Naive thymus-derived CD4-positive, alpha-beta T cell (primary cell): ENCODE measurements at regions not wholly inside any gene's neighbourhood (a gene's known extent, or its start where the extent isn't known, plus 50 kb on each side); places are given as distances from the start of the nearest gene placed in this dataset.
"Not testable (repeated sequence)": the region's sequence is repeated elsewhere in the genome, so short reads cannot be mapped to it uniquely, and the experiment has no call there.

Experiments used
- ATAC-seq: fragments of 150-1000 bp; cut with Tn5 transposase; 2 replicates; pipeline ENCODE4 v1.10.0; 2021; ENCODE audit warnings: mild to moderate bottlenecking, moderate library complexity
- CTCF ChIA-PET: fragments of 350-600 bp; sonication (Branson Sonifier 250); formaldehyde crosslinking; loops from one replicate; lab custom pipeline; 2021; ENCODE audit warnings: antibody characterized with exemption; lab: Charles Lee
- POLR2A ChIA-PET: fragments of 350-600 bp; sonication (Branson Sonifier 250); formaldehyde crosslinking; loops from one replicate; lab custom pipeline; 2021; ENCODE audit warnings: antibody characterized with exemption, inconsistent platforms; lab: Charles Lee
- DNase-seq, 9 donors: peaks; one replicate each; pipeline versions ENCODE4 v3.0.0 to v3.0.0-alpha.2; 2020 to 2022; ENCODE audit warnings: mixed read lengths in 1 of 9
- H3K27ac ChIP-seq: one replicate; pipeline ENCODE4 v1.7.0; 2013; ENCODE audit warnings: mild to moderate bottlenecking, low read depth, low read length, moderate library complexity
- H3K27me3 ChIP-seq, 2 donors: one replicate each; pipeline ENCODE4 v1.7.0; 2013; ENCODE audit warnings: low read length in 2 of 2, mild to moderate bottlenecking in 2 of 2, moderate library complexity in 2 of 2; ENCODE audit not compliant: control insufficient read depth in 2 of 2, insufficient read depth in 2 of 2
- H3K36me3 ChIP-seq, 3 experiments: 1 replicate in 2 of 3; 2 replicates in 1 of 3; pipeline ENCODE4 v1.7.0; 2013; ENCODE audit warnings: low read length in 3 of 3, mild to moderate bottlenecking in 3 of 3, moderate library complexity in 1 of 3; ENCODE audit not compliant: insufficient read depth in 3 of 3, control insufficient read depth in 2 of 3
- H3K4me1 ChIP-seq, 2 donors: one replicate each; pipeline ENCODE4 v1.7.0; 2013; ENCODE audit warnings: low read length in 2 of 2, mild to moderate bottlenecking in 2 of 2, moderate library complexity in 1 of 2; ENCODE audit not compliant: control insufficient read depth in 2 of 2, insufficient read depth in 2 of 2
- H3K4me3 ChIP-seq: 2 replicates; pipeline ENCODE4 v1.7.0; 2013; ENCODE audit warnings: mild to moderate bottlenecking, low read length
- H3K9me3 ChIP-seq, 3 experiments: 1 replicate in 2 of 3; 2 replicates in 1 of 3; pipeline ENCODE4 v1.7.0; 2013; ENCODE audit warnings: low read length in 3 of 3; ENCODE audit not compliant: control insufficient read depth in 2 of 3
- H3K27ac Mint-ChIP-seq, 9 donors: one replicate each; pipeline ENCODE4 v1.8.0; 2020 to 2022; ENCODE audit warnings: mixed read lengths in 9 of 9, mild to moderate bottlenecking in 8 of 9, moderate library complexity in 5 of 9, inconsistent platforms in 2 of 9
- H3K27me3 Mint-ChIP-seq, 5 donors: one replicate each; pipeline ENCODE4 v1.8.0; 2021 to 2022; ENCODE audit warnings: mixed read lengths in 5 of 5, mild to moderate bottlenecking in 1 of 5
- H3K36me3 Mint-ChIP-seq, 5 donors: one replicate each; pipeline ENCODE4 v1.8.0; 2020 to 2022; ENCODE audit warnings: mixed read lengths in 5 of 5, mild to moderate bottlenecking in 3 of 5, inconsistent platforms in 1 of 5
- H3K4me1 Mint-ChIP-seq, 7 donors: one replicate each; pipeline ENCODE4 v1.8.0; 2020 to 2022; ENCODE audit warnings: mixed read lengths in 7 of 7, mild to moderate bottlenecking in 3 of 7, inconsistent platforms in 1 of 7
- H3K4me3 Mint-ChIP-seq, 10 donors: one replicate each; pipeline ENCODE4 v1.8.0; 2020 to 2022; ENCODE audit warnings: mild to moderate bottlenecking in 10 of 10, mixed read lengths in 10 of 10, moderate library complexity in 6 of 10, inconsistent platforms in 2 of 10
- H3K9me3 Mint-ChIP-seq, 11 donors: one replicate each; pipeline ENCODE4 v1.8.0; 2020 to 2022; ENCODE audit warnings: mixed read lengths in 11 of 11, mild to moderate bottlenecking in 4 of 11, inconsistent platforms in 1 of 11, moderate library complexity in 1 of 11
- intact Hi-C, 2 donors: fragments of 100-400 bp; cut with micrococcal nuclease; formaldehyde crosslinking; loops; one replicate each; pipeline ENCODE4 v1.15.1; 2023

DNA sequence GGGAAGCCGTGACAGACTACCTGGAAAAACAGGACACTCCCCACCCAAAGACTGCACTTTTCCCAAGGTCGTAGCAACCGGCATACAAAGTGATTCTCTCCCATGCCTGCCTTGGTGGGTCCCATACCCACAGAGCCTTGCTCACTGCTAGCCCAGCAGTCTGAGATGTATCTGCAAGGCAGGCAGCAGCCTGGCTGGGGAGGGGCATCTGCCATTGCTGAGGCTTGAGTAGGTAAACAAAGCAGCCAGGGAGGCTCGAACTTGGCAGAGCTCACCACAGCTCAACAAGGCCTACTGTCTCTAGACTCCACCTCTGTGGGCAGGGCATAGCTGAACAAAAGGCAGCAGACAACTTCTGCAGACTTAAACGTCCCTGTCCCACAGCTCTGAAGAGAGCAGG lies 144.4 kb upstream of the FSHR start:
- ATAC-seq, H3K27me3 ChIP-seq, H3K27ac Mint-ChIP-seq, H3K4me1 Mint-ChIP-seq, H3K36me3 ChIP-seq, intact Hi-C loops, H3K4me3 ChIP-seq, H3K4me1 ChIP-seq, H3K27me3 Mint-ChIP-seq, H3K27ac ChIP-seq, H3K36me3 Mint-ChIP-seq, CTCF ChIA-PET, DNase-seq, POLR2A ChIA-PET, H3K9me3 ChIP-seq, H3K4me3 Mint-ChIP-seq: not testable (repeated sequence)
- peaks cover 0 to 25% (median 12%) of the 10 kb centered on the region in 11 donors for H3K9me3 Mint-ChIP-seq

DNA sequence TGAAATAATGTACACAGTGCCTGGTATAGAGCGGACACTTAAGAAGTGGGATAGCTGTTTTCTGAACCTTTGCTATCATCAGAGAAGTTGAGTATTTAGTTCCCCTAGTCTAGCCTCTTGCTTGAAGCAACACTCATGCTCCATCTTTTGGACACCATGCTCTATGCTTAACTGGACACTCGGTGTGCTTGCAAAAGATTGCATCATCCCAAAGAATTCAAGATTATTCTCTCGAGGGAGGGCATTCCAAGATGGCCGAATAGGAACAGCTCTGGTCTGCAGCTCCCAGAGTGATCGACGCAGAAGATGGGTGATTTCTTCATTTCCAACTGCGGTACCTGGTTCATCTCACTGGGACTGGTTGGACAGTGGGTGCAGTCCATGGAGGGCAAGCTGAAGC lies 143.9 kb upstream of the FSHR start:
- no peaks in the 10 kb centered on the region for H3K4me1 Mint-ChIP-seq

GRCh38 chr2:49296107-49296867 lies 142.0 kb upstream of the FSHR start:
- H3K27me3 Mint-ChIP-seq: no peaks in the 10 kb centered on the region
- peaks cover 0 to 22% (median 10%) of the 10 kb centered on the region in 11 donors for H3K9me3 Mint-ChIP-seq
- ChIA-PET CTCF (no interaction called here), POLR2A (no interaction called here)
- no peaks in the 10 kb centered on the region for H3K4me1 Mint-ChIP-seq
- Histone ChIP-seq H3K27me3 (no peaks in the 10 kb centered on the region), H3K36me3 (no peaks in the 10 kb centered on the region), H3K4me1 (no peaks in the 10 kb centered on the region), H3K4me3 (no peak overlapping the region), H3K9me3 (no peaks in the 10 kb centered on the region), H3K27ac (no peak overlapping the region)
- ATAC-seq (no peak), DNase-seq (no peak)
- H3K27ac Mint-ChIP-seq: no peak overlapping the region
- intact Hi-C loops: no loop called here
- no peaks in the 10 kb centered on the region for H3K36me3 Mint-ChIP-seq
- no peak overlapping the region for H3K4me3 Mint-ChIP-seq

More for the DNA sequence above, 143.9 kb upstream of the FSHR start:
- no peak overlapping the region for H3K4me3 Mint-ChIP-seq
- Histone ChIP-seq H3K27ac (no peak overlapping the region), H3K4me1 (no peaks in the 10 kb centered on the region), H3K27me3 (no peaks in the 10 kb centered on the region), H3K36me3 (no peaks in the 10 kb centered on the region), H3K4me3 (no peak overlapping the region), H3K9me3 (no peaks in the 10 kb centered on the region)
- DNase-seq: no peak
- no peak overlapping the region for H3K27ac Mint-ChIP-seq
- H3K36me3 Mint-ChIP-seq: no peaks in the 10 kb centered on the region
- intact Hi-C loops: no loop called here
- CTCF ChIA-PET: no interaction called here
- H3K9me3 Mint-ChIP-seq: peaks cover 0 to 25% (median 10%) of the 10 kb centered on the region in 11 donors
- POLR2A ChIA-PET: no interaction called here
- no peaks in the 10 kb centered on the region for H3K27me3 Mint-ChIP-seq
- no peak for ATAC-seq

- peaks cover 0 to 10% (median 5%) of the 10 kb centered on the region in 11 donors for H3K9me3 Mint-ChIP-seq
- H3K36me3 Mint-ChIP-seq: no peaks in the 10 kb centered on the region
Observed at GRCh38 chr2:49294225-49294624, 139.9 kb upstream of the FSHR start.

DNA sequence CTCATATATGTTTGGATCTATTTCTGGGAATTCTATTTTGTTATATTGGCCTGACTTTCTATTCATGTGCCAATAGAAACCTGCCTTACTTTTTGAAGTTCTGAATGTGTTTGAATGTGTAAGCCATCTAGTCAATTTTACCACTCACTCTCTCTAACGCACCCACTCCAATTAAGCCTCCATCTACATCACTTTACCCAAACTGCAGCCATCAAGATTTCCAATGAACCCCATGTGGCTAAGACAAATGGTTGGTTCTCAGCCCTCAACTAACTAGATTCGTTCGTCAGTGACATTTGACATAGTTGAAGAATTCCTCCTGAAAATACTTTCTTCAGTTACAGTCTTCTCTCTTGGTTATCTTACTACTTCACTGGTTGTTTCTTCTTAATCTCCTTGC lies 137.3 kb upstream of the FSHR start:
- ChIA-PET POLR2A (no interaction called here), CTCF (no interaction called here)
- Histone ChIP-seq H3K4me3 (no peak overlapping the region), H3K27me3 (no peaks in the 10 kb centered on the region), H3K4me1 (no peaks in the 10 kb centered on the region), H3K27ac (no peak overlapping the region), H3K36me3 (no peaks in the 10 kb centered on the region), H3K9me3 (no peaks in the 10 kb centered on the region)
- ATAC-seq (no peak), DNase-seq (no peak)
- intact Hi-C loops: no loop called here
- H3K4me1 Mint-ChIP-seq: no peaks in the 10 kb centered on the region
- no peaks in the 10 kb centered on the region for H3K27me3 Mint-ChIP-seq
- H3K9me3 Mint-ChIP-seq: peaks cover 0 to 11% (median 5%) of the 10 kb centered on the region in 11 donors
- H3K27ac Mint-ChIP-seq: no peak overlapping the region
- H3K36me3 Mint-ChIP-seq: no peaks in the 10 kb centered on the region
- no peak overlapping the region for H3K4me3 Mint-ChIP-seq

More at GRCh38 chr2:49294225-49294624, 139.9 kb upstream of the FSHR start:
- Histone ChIP-seq H3K4me3 (no peak overlapping the region), H3K4me1 (no peaks in the 10 kb centered on the region), H3K27ac (no peak overlapping the region), H3K36me3 (no peaks in the 10 kb centered on the region), H3K9me3 (no peaks in the 10 kb centered on the region), H3K27me3 (no peaks in the 10 kb centered on the region)
- H3K27me3 Mint-ChIP-seq: no peaks in the 10 kb centered on the region
- H3K27ac Mint-ChIP-seq: no peak overlapping the region
- intact Hi-C loops: no loop called here
- ATAC-seq (no peak), DNase-seq (no peak)
- ChIA-PET POLR2A (no interaction called here), CTCF (no interaction called here)
- no peak overlapping the region for H3K4me3 Mint-ChIP-seq
- H3K4me1 Mint-ChIP-seq: no peaks in the 10 kb centered on the region

DNA sequence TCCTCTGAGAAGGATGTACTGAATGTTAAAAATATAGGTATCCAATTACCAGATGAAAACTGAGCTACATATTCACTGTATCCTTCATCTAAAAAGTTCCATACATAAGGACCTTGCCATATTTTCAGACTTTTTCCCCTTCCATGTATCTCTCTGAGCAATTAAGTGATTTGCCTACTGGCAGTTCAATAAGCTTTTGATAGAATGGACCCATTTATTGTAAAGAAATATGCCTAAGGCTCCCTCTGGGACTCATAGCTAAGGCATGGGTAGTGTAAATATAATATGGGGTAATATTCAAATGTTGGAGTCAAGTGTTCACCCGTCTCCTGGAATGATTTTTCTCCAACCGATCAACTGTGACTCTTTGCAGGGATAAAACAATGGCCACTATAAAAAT lies 135.4 kb upstream of the FSHR start:
- Mint-ChIP-seq H3K4me1 (no peaks in the 10 kb centered on the region), H3K27me3 (no peaks in the 10 kb centered on the region), H3K9me3 (peaks cover 0 to 20% (median 5%) of the 10 kb centered on the region in 11 donors), H3K27ac (no peak overlapping the region), H3K4me3 (no peak overlapping the region), H3K36me3 (no peaks in the 10 kb centered on the region)
- POLR2A ChIA-PET: no interaction called here
- no peaks in the 10 kb centered on the region for H3K9me3 ChIP-seq
- intact Hi-C loops: no loop called here
- CTCF ChIA-PET: no interaction called here
- no peak overlapping the region for H3K27ac ChIP-seq
- H3K36me3 ChIP-seq: no peaks in the 10 kb centered on the region
- H3K27me3 ChIP-seq: no peaks in the 10 kb centered on the region
- no peaks in the 10 kb centered on the region for H3K4me1 ChIP-seq
- no peak overlapping the region for H3K4me3 ChIP-seq
- DNase-seq (no peak), ATAC-seq (no peak)
